ENCODE measurements at regions not wholly inside any gene's neighbourhood (a gene's known extent, or its start where the extent isn't known, plus 50 kb on each side); places are given as distances from the start of the nearest gene placed in this dataset.
"Not testable (repeated sequence)": the region's sequence is repeated elsewhere in the genome, so short reads cannot be mapped to it uniquely, and the experiment has no call there.

DNA sequence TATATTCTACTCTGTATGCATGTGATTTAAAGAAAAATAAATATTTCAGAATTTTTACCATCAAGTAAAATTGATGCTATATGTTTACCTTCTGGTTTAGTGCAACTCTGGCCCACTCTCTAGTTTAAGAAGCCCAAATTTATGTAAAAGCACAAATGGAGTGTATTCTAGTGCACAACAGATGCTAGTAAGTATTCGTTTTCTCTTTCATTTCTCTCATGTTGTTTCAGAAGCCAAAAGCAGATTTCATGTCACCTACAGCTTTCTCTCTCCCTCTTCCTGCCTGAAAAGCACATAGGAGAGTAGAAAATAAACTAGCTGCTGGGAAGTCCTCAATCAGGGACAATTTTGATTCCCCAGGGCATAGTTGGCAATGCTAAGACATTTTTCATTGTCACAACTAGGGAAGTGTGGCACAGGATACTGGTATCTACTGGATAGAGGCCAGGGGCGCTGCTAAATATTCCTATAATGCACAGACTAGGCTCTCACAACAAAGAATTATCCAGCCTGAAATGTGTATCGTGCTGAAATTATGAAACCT lies 147.4 kb upstream of the ARHGEF26 start:
- no peak for DNase-seq

DNA sequence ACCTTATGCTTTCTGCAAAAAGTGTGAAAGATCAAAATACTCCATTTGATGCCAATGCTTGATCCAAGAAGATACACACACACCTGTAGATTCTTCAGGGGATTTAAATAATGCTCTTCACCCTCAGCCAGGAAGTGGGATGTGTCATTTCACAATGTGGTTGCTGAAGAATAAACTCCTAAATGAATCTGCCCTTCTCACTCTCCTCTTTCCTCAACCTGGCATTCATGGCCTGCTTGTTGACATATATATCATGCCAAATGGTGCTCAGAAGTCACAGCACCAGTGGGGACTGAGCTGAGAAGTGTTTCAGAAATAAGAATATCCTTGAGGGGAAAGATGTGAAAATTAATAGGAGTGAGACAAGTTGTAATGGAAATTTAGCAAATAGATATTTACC lies 146.6 kb upstream of the ARHGEF26 start:
- DNase-seq, result no peak

DNA sequence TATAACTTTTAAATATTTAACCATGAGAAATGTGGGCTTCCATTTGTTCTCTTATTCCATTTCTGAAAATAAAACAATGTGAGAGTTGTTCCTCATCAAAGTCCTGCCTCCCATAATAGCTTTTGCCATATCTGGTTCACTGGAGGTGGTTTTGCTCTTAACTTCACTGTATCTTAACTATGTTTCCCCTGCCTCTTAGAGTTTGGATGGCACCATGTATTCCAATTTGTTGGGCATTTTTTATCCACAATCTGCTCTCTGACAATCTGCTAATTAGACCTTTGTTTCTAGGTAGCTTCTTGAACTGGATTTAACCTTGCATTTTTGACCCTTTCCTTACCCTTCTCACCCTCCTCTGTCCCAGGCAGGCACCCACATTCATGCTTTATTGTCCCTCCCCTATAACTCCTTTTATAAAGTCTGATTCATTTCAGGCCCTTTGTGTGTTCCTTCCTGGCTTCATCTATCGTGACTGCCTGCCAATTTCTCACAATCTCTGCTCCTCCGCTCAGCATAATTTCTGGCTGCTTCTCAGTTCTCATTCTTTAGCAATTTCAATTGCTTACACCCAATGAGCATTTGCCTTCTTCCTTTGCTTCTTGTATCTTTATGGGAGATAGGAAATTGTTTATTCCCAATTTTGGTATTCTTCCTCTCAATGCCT lies 144.2 kb upstream of the ARHGEF26 start:
- no peak for DNase-seq

DNA sequence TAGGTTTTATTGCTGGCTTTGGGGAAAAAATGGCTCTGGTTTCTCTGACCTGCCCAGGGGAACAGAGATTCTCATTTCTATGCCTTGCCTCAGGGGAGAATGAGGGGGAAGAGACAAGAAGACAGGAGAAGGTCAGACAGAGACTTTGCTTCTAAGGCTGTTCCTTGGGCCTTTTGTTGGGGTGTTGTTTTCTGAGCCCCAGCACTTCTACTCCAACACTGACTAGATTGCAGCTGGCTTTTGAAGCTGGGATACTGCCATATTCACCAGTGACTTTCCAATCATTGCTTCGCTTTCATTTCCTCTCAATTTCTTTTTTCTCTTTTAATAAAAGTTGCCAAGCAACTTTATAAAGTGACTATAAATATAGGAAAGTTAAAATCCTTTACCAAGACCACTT lies 143.2 kb upstream of the ARHGEF26 start:
- DNase-seq, result no peak

DNA sequence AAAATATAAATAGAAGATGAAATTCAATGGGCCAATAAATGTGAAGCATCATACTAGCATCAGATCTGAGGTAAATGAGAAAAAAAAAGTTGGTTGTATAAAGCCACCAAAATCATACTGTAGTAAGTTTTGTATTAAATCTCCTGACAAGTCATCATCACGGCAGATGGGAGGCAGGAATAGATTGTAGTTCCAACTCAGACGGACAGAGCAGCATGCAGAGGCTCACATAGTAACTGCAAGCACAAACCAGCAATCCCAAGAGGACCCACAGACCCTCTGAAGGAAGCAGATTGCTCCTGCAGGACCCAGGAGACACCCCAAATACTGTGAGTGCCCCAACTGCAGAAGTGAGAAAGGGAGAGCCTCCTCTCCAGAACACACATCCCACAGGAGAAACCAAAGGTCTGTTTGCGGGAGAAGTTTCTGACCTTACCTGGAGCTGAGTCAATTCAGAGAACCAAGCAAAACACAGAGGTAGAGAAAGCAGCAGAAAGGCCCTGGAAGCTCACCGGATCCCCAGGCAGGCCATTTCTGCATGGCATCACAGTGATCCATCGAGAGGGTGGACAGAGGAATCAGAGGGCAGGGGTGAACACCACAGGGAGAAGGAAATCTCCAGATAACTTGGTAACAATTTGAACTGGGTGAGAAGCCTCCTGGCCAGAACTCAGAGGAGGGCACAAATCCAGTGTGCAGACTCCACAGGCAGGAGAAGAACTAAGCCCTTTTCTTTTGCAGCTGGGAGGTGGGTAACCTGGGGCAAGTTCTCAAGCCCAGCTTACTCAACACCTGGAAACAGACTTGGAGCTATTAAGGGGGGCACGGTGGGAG lies 141.6 kb upstream of the ARHGEF26 start:
- DNase-seq, result no peak

DNA sequence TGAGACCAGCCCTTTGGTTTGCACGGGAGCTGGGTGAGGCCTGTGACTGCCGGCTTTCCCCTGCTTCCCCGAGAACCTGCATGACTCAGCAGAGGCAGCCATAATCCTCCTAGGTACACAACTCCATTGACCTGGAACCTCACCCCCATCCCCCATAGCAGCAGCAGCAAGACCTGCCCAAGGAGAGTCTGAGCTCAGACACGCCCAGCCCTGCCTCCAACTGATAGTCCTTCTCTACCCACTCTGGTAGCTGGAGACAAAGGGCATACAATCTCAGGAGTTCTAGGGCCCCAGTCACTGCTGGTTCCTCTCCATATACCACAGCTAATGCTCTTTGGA lies 141.0 kb upstream of the ARHGEF26 start:
- DNase-seq, result no peak

GRCh38 chr3:153997364-153997763 lies 123.8 kb upstream of the ARHGEF26 start:
- not testable (repeated sequence) for DNase-seq

DNA sequence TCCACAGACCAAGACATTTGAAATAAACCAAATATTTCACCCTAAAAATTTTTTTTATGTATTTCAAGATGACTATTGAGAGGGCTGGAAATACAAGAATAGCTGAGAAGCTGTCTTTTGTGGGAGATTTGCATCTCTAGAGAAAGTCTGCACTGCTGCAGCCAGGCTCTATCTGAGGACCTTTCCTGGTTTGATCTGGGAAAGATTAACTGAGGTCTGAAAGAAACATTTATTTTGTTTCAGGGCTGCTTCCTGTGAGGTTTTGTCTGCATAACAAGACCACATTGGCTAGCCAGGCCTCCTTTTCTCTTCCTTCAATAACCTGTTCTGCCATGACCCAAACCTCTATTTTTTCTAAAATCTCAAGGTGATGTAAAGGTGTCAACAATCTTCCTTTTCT lies 117.5 kb upstream of the ARHGEF26 start:
- DNase-seq, result no peak

DNA sequence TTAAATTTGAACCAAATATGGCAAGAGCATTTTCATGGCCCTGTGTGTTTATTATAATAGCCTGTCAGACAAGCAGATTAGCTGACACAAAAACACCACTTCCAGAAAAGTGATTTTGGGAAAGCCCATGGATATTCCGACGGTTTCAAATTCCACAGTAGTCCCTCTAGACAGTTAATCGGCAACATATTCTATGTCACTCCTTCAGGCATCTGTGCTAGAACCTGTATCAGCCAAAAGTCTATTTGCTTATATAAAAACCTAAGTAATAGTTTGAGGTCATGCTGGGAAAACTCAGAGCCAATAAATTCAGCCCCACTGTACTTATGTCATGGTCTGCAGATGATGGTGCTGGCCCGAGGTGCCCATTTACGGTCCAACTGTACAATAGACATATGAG lies 110.2 kb upstream of the ARHGEF26 start:
- no peak for DNase-seq

DNA sequence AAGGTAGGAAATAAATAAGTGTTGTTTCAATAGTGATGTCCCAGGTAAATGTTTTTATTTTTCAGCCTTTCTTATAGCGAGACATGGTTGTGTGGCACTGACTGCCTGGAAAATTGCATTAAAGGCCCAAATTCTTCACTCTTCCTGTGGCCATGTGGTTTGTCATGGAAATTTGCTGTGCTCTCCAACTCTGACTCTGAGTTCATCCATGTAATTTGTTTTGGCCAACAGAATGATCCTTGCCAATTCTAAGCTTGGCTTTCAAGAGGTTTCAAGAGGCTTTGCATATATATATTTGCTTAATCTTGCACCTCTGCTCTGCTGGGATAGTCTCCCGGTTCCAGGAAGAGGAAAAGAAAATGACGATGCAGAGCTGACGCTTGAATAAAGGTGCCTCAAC lies 107.5 kb upstream of the ARHGEF26 start:
- DNase-seq, result no peak

DNA sequence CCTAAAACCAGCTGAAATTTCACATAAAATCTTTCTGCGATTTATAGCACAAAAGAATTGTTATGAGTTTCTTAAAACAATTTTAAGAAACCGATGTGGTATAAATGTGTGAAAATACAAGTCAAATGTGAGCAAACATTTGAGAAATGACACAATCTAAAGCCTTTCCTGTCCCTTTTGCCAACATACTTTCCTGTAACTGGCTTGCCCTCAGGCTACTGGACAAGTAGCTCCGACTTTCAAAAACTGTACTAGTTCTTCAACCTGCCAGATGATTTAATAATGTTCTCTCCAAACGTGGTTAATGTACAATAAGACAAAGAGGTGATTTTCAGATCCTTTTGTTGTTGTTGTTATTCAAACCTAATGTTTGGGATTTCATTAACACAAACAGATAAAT lies 105.9 kb upstream of the ARHGEF26 start:
- DNase-seq, result no peak

GRCh38 chr3:154018100-154018696 lies 103.0 kb upstream of the ARHGEF26 start:
- DNase-seq, result no peak

- no peak for DNase-seq
Observed at GRCh38 chr3:154022606-154023005, 98.6 kb upstream of the ARHGEF26 start.

- DNase-seq, result peak; percentile 53
Observed at GRCh38 chr3:154023148-154023547, 98.0 kb upstream of the ARHGEF26 start.

GRCh38 chr3:154025007-154025406 lies 96.2 kb upstream of the ARHGEF26 start:
- DNase-seq, result no peak

DNA sequence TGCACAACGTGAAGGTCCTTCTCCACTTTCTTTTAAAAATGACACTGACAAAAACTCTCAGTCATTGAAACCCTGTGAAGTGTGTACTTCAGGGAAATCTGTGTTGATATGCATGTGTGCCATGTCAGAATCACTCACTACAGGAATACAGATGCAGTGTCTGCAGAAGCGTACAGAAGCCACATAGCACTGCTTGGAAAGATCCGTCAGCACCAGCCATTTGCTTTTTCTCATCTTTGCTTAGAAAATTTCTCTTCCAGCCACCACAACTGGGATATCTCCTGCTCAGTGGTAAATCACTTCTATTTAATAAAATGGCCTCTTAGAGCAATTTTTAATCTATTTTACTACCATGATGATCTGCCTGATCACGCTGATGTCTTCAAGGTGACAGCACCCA lies 91.3 kb upstream of the ARHGEF26 start:
- no peak for DNase-seq

DNA sequence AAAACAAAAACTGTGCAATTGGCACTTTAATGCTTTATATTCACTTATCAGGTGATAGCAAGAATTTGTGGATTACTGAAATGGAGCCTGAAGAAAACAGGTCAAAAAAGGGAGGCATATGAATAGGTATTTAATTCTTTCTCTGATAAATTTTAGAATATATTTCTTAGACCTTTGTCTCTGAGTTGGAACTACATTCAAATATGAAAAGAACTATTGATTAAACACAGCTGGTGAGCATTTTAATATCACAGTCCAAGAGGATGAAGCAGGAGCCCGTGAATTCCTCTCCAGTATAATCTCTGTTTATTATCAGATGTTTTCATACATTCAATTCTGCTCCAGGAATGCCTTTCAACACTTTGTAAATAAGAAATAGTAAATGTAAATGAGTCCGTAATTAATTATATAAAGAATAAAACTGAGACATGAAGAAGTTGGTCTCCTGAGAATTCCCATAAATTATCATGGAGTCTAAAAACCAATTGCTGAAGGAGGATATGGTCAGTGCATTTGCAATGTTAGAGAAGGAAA lies 86.3 kb upstream of the ARHGEF26 start:
- DNase-seq, result peak; percentile 35

- no peak for DNase-seq
Observed at GRCh38 chr3:154040283-154040682, 80.9 kb upstream of the ARHGEF26 start.

DNA sequence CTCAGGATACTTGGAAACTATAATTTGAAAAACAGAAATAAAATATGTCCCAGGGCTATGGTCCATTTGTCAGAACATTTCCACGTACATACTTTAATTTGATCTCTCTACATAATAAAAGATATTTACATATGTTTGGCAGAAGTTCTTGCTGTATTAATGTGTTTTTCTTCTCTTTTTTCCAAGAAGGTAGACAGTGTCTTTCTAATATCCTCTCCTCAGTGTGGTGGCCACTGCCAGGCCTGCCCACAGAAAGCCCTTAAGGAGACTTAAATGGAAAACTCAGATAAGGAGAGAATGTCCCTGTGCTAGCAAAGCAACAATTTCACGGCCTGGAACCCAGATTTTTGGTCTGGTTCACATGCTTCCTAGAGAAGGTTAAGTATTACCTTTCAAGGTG lies 76.5 kb upstream of the ARHGEF26 start:
- no peak for DNase-seq

DNA sequence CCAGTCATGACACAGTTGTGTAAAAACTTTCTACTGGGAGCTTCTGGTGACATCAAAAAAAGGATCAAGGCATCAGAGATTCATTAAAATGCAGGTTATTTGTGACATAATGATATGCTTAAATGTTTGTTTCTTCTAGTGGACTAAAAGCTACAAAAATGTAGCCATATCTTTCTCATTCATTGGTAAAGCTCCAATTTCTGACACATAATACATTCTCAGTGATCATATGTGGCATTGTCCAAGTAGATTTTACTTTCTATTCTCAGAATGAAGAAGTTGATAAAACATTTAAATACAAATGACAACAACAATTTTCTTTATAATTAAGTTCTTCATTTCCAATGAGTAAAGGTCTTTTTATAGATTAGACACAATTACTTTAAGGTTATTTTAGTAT lies 71.0 kb upstream of the ARHGEF26 start:
- no peak for DNase-seq

DNA sequence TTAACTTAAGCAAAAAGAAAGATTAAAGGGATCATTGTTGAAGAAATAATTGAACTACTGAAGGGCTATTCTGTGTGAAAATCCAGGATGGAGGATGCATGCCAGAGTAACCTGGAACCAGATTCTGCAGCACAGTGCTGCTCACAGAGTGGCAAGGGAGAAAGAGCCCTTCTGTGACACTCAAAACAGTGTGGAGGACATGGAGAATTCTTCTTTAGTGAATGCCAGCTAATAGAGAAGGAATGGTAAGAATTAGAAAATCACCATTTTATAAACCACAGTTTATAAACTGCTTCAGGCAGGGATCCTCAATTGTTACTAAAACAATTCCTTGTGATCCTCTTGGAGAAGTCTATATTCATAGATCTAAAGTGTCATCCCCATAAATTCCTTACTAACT lies 70.4 kb upstream of the ARHGEF26 start:
- no peak for DNase-seq

- DNase-seq, result peak; percentile 27
Observed at GRCh38 chr3:154059833-154060232, 61.4 kb upstream of the ARHGEF26 start.

All from renal pelvis (tissue), 1 donor.